OCI-LY3 (cell line): ENCODE measurements at regions not wholly inside any gene's neighbourhood (a gene's known extent, or its start where the extent isn't known, plus 50 kb on each side); places are given as distances from the start of the nearest gene placed in this dataset.

ENCODE experiments used
- H2AFZ ChIP-seq: fragments of 200-600, 300-600 bp; shearing (Covaris generic); 2 replicates; pipeline ENCODE4 v1.6.0; 2014; ENCODE audit warnings: antibody characterized with exemption, low read depth, low read length
- H3K27ac ChIP-seq: fragments of 200-600, 300-600 bp; sonication (generic); 2 replicates; pipeline ENCODE4 v1.5.1; 2014; ENCODE audit warnings: mild to moderate bottlenecking, low read length, moderate library complexity, mixed read lengths
- H3K27me3 ChIP-seq: fragments of 200-600, 300-600 bp; sonication (generic); 2 replicates; pipeline ENCODE4 v1.6.1; 2014; ENCODE audit warnings: low read depth, low read length, mixed read lengths
- H3K36me3 ChIP-seq: fragments of 200-600, 300-600 bp; sonication (generic); replicated peaks from 2 replicates; pipeline ENCODE3; 2014; ENCODE audit warnings: low read depth, low read length, mixed read lengths
- H3K4me1 ChIP-seq: fragments of 300-600, 200-600 bp; sonication (generic); 2 replicates; pipeline ENCODE4 v1.6.1; 2014; ENCODE audit warnings: low read length, mixed read lengths
- H3K4me2 ChIP-seq: fragments of 200-600, 300-600 bp; sonication (generic); 2 replicates; pipeline ENCODE4 v1.6.1; 2014; ENCODE audit warnings: low read length, mixed read lengths
- H3K4me3 ChIP-seq: fragments of 300-600, 200-600 bp; sonication (generic); 2 replicates; pipeline ENCODE4 v1.5.1; 2014; ENCODE audit warnings: antibody characterized with exemption, mild to moderate bottlenecking, low read length, moderate library complexity
- H3K79me2 ChIP-seq: fragments of 300-600, 200-600 bp; shearing (Covaris generic); 2 replicates; pipeline ENCODE4 v1.6.1; 2014; ENCODE audit warnings: mild to moderate bottlenecking, low read length, mixed read lengths
- H3K9ac ChIP-seq: fragments of 300-600, 200-600 bp; shearing (Covaris generic); 2 replicates; pipeline ENCODE4 v1.6.0; 2014; ENCODE audit warnings: mild to moderate bottlenecking, low read length, moderate library complexity
- H3K9me3 ChIP-seq: fragments of 200-600, 300-600 bp; shearing (Covaris generic); 2 replicates; pipeline ENCODE4 v1.6.1; 2014; ENCODE audit warnings: low read length, mixed read lengths; ENCODE audit not compliant: insufficient read depth
- H4K20me1 ChIP-seq: fragments of 200-600, 300-600 bp; sonication (generic); 2 replicates; pipeline ENCODE4 v1.6.1; 2016; ENCODE audit warnings: low read length, mixed read lengths; ENCODE audit not compliant: insufficient read depth
- CTCF ChIP-seq: fragments of 200-600, 300-600 bp; sonication (generic); IDR thresholded peaks from 2 replicates; pipeline ENCODE4 v1.5.1; 2014; ENCODE audit warnings: antibody characterized with exemption, low read length, low read depth
- EZH2phosphoT487 ChIP-seq: fragments of 200-600 bp; shearing (Covaris generic); IDR thresholded peaks from 2 replicates; pipeline ENCODE4 v1.6.1; 2018; ENCODE audit warnings: antibody characterized with exemption, mixed run types, low read depth

GRCh38 chr18:24987303-24988252, 364.4 kb downstream of the ZNF521 start:
- no peak overlapping the region for H3K4me2 ChIP-seq
- no peak overlapping the region for H2AFZ ChIP-seq
- H3K36me3 ChIP-seq: no peaks in the 10 kb centered on the region
- H4K20me1 ChIP-seq: no peaks in the 10 kb centered on the region
- H3K79me2 ChIP-seq: no peaks in the 10 kb centered on the region
- H3K4me3 ChIP-seq: no peak overlapping the region
- H3K27me3 ChIP-seq: no peaks in the 10 kb centered on the region
- TF ChIP-seq EZH2phosphoT487: no peak
- TF ChIP-seq CTCF: no peak
- no peaks in the 10 kb centered on the region for H3K9me3 ChIP-seq
- H3K4me1 ChIP-seq: no peaks in the 10 kb centered on the region
- H3K9ac ChIP-seq: no peak overlapping the region
- H3K27ac ChIP-seq: no peak overlapping the region

- TF ChIP-seq EZH2phosphoT487: no peak
- TF ChIP-seq CTCF: no peak
- no peaks in the 10 kb centered on the region for H3K36me3 ChIP-seq
- no peak overlapping the region for H3K4me2 ChIP-seq
- no peaks in the 10 kb centered on the region for H4K20me1 ChIP-seq
- H3K4me3 ChIP-seq: no peak overlapping the region
- H3K9ac ChIP-seq: no peak overlapping the region
- H3K9me3 ChIP-seq: no peaks in the 10 kb centered on the region
- no peak overlapping the region for H2AFZ ChIP-seq
- H3K79me2 ChIP-seq: no peaks in the 10 kb centered on the region
- H3K27me3 ChIP-seq: no peaks in the 10 kb centered on the region
- no peaks in the 10 kb centered on the region for H3K4me1 ChIP-seq
- no peak overlapping the region for H3K27ac ChIP-seq
These were observed 363.6 kb downstream of the ZNF521 start for GRCh38 chr18:24988253-24988840.

GRCh38 chr18:24989760-24990593, 362.0 kb downstream of the ZNF521 start:
- Histone ChIP-seq H3K4me1 (no peaks in the 10 kb centered on the region), H3K9me3 (no peaks in the 10 kb centered on the region), H3K27me3 (no peaks in the 10 kb centered on the region), H3K9ac (no peak overlapping the region), H3K27ac (no peak overlapping the region), H2AFZ (no peak overlapping the region), H3K4me3 (no peak overlapping the region), H3K79me2 (no peaks in the 10 kb centered on the region), H4K20me1 (no peaks in the 10 kb centered on the region), H3K36me3 (no peaks in the 10 kb centered on the region), H3K4me2 (no peak overlapping the region)
- TF ChIP-seq CTCF: no peak
- TF ChIP-seq EZH2phosphoT487: no peak

GRCh38 chr18:24990671-24991134, 361.3 kb downstream of the ZNF521 start:
- H3K27me3 ChIP-seq: no peaks in the 10 kb centered on the region
- TF ChIP-seq CTCF (no peak), EZH2phosphoT487 (no peak)
- no peaks in the 10 kb centered on the region for H3K36me3 ChIP-seq
- H2AFZ ChIP-seq: no peak overlapping the region
- no peak overlapping the region for H3K9ac ChIP-seq
- no peak overlapping the region for H3K4me3 ChIP-seq
- no peaks in the 10 kb centered on the region for H3K4me1 ChIP-seq
- H3K79me2 ChIP-seq: no peaks in the 10 kb centered on the region
- no peak overlapping the region for H3K4me2 ChIP-seq
- H3K27ac ChIP-seq: no peak overlapping the region
- no peaks in the 10 kb centered on the region for H3K9me3 ChIP-seq
- H4K20me1 ChIP-seq: no peaks in the 10 kb centered on the region
